ENCODE measurements at regions not wholly inside any gene's neighbourhood (a gene's known extent, or its start where the extent isn't known, plus 50 kb on each side); places are given as distances from the start of the nearest gene placed in this dataset.

- Histone ChIP-seq H3K4me1 (ENCODE audit: control insufficient read depth in 1 of 2, insufficient read depth in 1 of 2, low read depth in 1 of 2, low read length in 1 of 2) (no peaks in the 10 kb centered on the region), H3K4me3 (ENCODE audit: low read depth in 1 of 2, low read length in 1 of 2) (no peak overlapping the region), H3K27me3 (no peaks in the 10 kb centered on the region), H3K27ac (no peak overlapping the region), H3K36me3 (no peaks in the 10 kb centered on the region), H3K9me3 (no peaks in the 10 kb centered on the region)
- TF ChIP-seq CTCF (IDR thresholded peaks at IDR 0.05) = no peak
Observed at GRCh38 chr6:156254240-156254639, 522.9 kb upstream of the ARID1B start.

- Histone ChIP-seq H3K4me3 (ENCODE audit: low read depth in 1 of 2, low read length in 1 of 2) (no peak overlapping the region), H3K4me1 (ENCODE audit: control insufficient read depth in 1 of 2, insufficient read depth in 1 of 2, low read depth in 1 of 2, low read length in 1 of 2) (no peaks in the 10 kb centered on the region), H3K9me3 (no peaks in the 10 kb centered on the region), H3K36me3 (no peaks in the 10 kb centered on the region), H3K27ac (no peak overlapping the region), H3K27me3 (no peaks in the 10 kb centered on the region)
- TF ChIP-seq CTCF (IDR thresholded peaks at IDR 0.05) = no peak
Observed at GRCh38 chr6:156250593-156250992, 526.6 kb upstream of the ARID1B start.

- H3K27ac ChIP-seq = no peak overlapping the region
- TF ChIP-seq CTCF (IDR thresholded peaks at IDR 0.05) = no peak
- no peaks in the 10 kb centered on the region for H3K4me1 ChIP-seq (ENCODE audit: control insufficient read depth in 1 of 2, insufficient read depth in 1 of 2, low read depth in 1 of 2, low read length in 1 of 2)
- H3K27me3 ChIP-seq = no peaks in the 10 kb centered on the region
- H3K36me3 ChIP-seq = no peaks in the 10 kb centered on the region
- H3K4me3 ChIP-seq (ENCODE audit: low read depth in 1 of 2, low read length in 1 of 2) = no peak overlapping the region
- no peaks in the 10 kb centered on the region for H3K9me3 ChIP-seq
Observed at GRCh38 chr6:156242206-156242605, 535.0 kb upstream of the ARID1B start.

- H3K4me3 ChIP-seq (ENCODE audit: low read depth in 1 of 2, low read length in 1 of 2) = no peak overlapping the region
- no peak overlapping the region for H3K27ac ChIP-seq
- H3K9me3 ChIP-seq = no peaks in the 10 kb centered on the region
- TF ChIP-seq CTCF (IDR thresholded peaks at IDR 0.05) = no peak
- H3K4me1 ChIP-seq (ENCODE audit: control insufficient read depth in 1 of 2, insufficient read depth in 1 of 2, low read depth in 1 of 2, low read length in 1 of 2) = no peaks in the 10 kb centered on the region
- H3K27me3 ChIP-seq = no peaks in the 10 kb centered on the region
- no peaks in the 10 kb centered on the region for H3K36me3 ChIP-seq
Observed at GRCh38 chr6:156231026-156231765, 546.0 kb upstream of the ARID1B start.

- no peak overlapping the region for H3K27ac ChIP-seq
- H3K27me3 ChIP-seq = no peaks in the 10 kb centered on the region
- TF ChIP-seq CTCF (IDR thresholded peaks at IDR 0.05) = no peak
- H3K36me3 ChIP-seq = no peaks in the 10 kb centered on the region
- no peak overlapping the region for H3K4me3 ChIP-seq (ENCODE audit: low read depth in 1 of 2, low read length in 1 of 2)
- no peaks in the 10 kb centered on the region for H3K4me1 ChIP-seq (ENCODE audit: control insufficient read depth in 1 of 2, insufficient read depth in 1 of 2, low read depth in 1 of 2, low read length in 1 of 2)
- H3K9me3 ChIP-seq = no peaks in the 10 kb centered on the region
Observed at GRCh38 chr6:156219973-156220372, 557.2 kb upstream of the ARID1B start.
